Stomach (tissue), 8 donors: ENCODE measurements at regions not wholly inside any gene's neighbourhood (a gene's known extent, or its start where the extent isn't known, plus 50 kb on each side); places are given as distances from the start of the nearest gene placed in this dataset.

Experiments used
- DNase-seq, 2 donors: peaks; one replicate each; pipeline versions ENCODE4 v3.0.0 to v3.0.0-alpha.2; 2013 to 2019
- H3K27ac ChIP-seq, 5 donors: fragments of 200-600 bp in 4 of 5; sonication (generic) in 4 of 5; one replicate each; pipeline ENCODE4 v1.5.1; 2013 to 2019; ENCODE audit warnings: mild to moderate bottlenecking in 1 of 5, moderate library complexity in 1 of 5
- H3K27me3 ChIP-seq, 3 donors: fragments of 200-600 bp; sonication (generic); one replicate each; pipeline ENCODE4 v1.5.1; 2017 to 2019; ENCODE audit warnings: mixed run types in 1 of 3
- H3K36me3 ChIP-seq, 4 donors: fragments of 200-600 bp; sonication (generic); 1 replicate in 3 of 4; 2 replicates in 1 of 4; pipeline ENCODE4 v1.5.1; 2016 to 2019
- H3K4me1 ChIP-seq, 4 donors: fragments of 200-600 bp; sonication (generic); one replicate each; pipeline ENCODE4 v1.5.1; 2016 to 2019
- H3K4me3 ChIP-seq, 4 donors: fragments of 200-600 bp; sonication (generic) in 3 of 4; one replicate each; pipeline ENCODE4 v1.5.1; 2016 to 2019; ENCODE audit warnings: mild to moderate bottlenecking in 1 of 4
- H3K9me3 ChIP-seq, 4 donors: fragments of 200-600 bp; sonication (generic); one replicate each; pipeline ENCODE4 v1.5.1; 2016 to 2019
- EP300 ChIP-seq: sonication (generic); formaldehyde crosslinking; IDR thresholded peaks from one replicate; pipeline ENCODE4 v1.6.1; 2017; ENCODE audit warnings: antibody characterized with exemption
- POLR2A ChIP-seq, 4 donors: fragments of 450-650 bp; IDR thresholded peaks; one replicate each; pipeline ENCODE4 v1.6.1; 2016; ENCODE audit warnings: antibody characterized with exemption in 4 of 4, control low read depth in 2 of 4, mild to moderate bottlenecking in 1 of 4, moderate library complexity in 1 of 4
- POLR2AphosphoS5 ChIP-seq, 3 donors: sonication (generic); formaldehyde crosslinking; IDR thresholded peaks; one replicate each; pipeline ENCODE4 v1.6.1; 2016; ENCODE audit warnings: antibody characterized with exemption in 3 of 3
- WGBS, 5 donors: extraction: QIAGEN DNeasy Blood & Tissue Kit in 3 of 5; methylation state at CpG; one replicate each; pipeline versions ENCODE4 v1.1.5 to v1.1.7; 2013 to 2018; 5-methylcytosine and 5-hydroxymethylcytosine counted together
- intact Hi-C: fragments of 100-400 bp; cut with DNase I; formaldehyde crosslinking; loops from one replicate; pipeline ENCODE4 v1.15.1; 2023; ENCODE audit warnings: low total_unique reads
- TF ChIP-seq, protein P1 (sequence below), 7 experiments: fragments of 450-650 bp in 4 of 7; fragments of 200-600 bp in 3 of 7; sonication (generic) in 3 of 7; IDR thresholded peaks; one replicate each; pipeline ENCODE4 v1.5.1; 2016 to 2019; ENCODE audit warnings: antibody characterized with exemption in 7 of 7, control low read depth in 2 of 7, mild to moderate bottlenecking in 1 of 7
- donor health status: healthy with polysubstance abuse.
- donor health status: Bipolar disorder and iron deficiency.
- donor health status: healthy.

DNA sequence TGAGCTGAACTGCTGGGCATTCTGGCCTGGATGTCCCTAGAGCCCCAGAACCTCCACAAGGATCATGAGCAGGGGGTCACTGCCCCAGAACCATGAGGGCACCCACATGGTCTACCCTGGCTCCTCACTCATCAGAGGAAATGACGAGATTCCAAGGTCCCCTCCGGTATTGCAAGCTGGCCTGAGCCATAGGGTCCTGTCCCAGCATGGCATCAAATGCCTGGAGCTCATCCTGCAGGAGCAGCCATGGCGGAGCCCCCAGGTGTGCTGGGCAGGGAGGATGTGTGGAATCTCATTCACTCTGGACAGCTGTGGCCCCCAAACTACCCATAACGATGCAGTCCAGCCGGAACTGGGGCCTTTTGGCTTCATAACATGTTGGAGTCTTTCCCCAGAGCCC is 66.6 kb upstream of the ANTXRL start:
- no peaks in the 10 kb centered on the region for H3K4me1 ChIP-seq
- WGBS, 5 donors = 81 to 94% (median 89%) methylated on average over 5 of the region's 5 CpGs
- no peaks in the 10 kb centered on the region for H3K36me3 ChIP-seq
- intact Hi-C loops = no loop called here
- H3K27ac ChIP-seq = no peak overlapping the region
- no peaks in the 10 kb centered on the region for H3K9me3 ChIP-seq
- H3K27me3 ChIP-seq = no peaks in the 10 kb centered on the region
- H3K4me3 ChIP-seq = no peak overlapping the region
- DNase-seq = no peak
- no peak for TF ChIP-seq POLR2AphosphoS5 (IDR thresholded peaks at IDR 0.05)
- no peak for TF ChIP-seq POLR2A (IDR thresholded peaks at IDR 0.05)
- no peak for TF ChIP-seq EP300
- TF ChIP-seq, protein P1, sequence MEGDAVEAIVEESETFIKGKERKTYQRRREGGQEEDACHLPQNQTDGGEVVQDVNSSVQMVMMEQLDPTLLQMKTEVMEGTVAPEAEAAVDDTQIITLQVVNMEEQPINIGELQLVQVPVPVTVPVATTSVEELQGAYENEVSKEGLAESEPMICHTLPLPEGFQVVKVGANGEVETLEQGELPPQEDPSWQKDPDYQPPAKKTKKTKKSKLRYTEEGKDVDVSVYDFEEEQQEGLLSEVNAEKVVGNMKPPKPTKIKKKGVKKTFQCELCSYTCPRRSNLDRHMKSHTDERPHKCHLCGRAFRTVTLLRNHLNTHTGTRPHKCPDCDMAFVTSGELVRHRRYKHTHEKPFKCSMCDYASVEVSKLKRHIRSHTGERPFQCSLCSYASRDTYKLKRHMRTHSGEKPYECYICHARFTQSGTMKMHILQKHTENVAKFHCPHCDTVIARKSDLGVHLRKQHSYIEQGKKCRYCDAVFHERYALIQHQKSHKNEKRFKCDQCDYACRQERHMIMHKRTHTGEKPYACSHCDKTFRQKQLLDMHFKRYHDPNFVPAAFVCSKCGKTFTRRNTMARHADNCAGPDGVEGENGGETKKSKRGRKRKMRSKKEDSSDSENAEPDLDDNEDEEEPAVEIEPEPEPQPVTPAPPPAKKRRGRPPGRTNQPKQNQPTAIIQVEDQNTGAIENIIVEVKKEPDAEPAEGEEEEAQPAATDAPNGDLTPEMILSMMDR (IDR thresholded peaks at IDR 0.05) = no peak

DNA sequence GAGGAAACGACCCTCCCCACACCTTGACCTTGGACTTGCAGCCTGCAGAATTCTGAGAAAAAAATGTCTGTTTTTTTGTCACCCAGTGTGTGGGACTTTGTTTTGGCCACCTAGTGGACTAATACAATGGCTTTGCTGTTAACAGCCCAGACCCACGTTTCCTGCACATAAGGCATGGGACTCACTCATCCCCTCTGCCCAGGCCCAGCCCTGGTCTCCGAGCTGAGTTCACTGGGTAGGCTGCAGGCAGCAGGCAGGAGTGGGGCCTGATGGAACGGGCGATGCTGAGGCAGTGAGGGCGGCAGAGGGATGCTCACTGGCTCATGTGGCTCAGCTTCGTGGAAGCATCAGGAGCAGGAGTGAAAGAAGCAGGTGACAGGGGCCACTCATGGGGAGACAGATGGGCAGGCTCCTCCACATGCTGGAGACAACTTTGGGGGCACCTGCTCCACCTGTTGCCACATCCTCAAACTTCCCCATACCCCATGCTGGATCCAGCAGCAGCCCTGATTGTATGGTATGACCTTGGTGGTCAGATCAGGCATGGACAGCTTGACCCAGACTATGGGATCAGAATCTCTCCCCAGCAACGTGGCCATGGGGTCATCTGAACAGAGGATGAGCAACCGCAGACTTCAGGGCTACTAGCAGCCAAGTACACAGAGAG is 65.8 kb upstream of the ANTXRL start:
- no peaks in the 10 kb centered on the region for H3K4me1 ChIP-seq
- 52 to 82% (median 73%) methylated on average over 5 to 9 of the region's 9 CpGs for WGBS, 5 donors
- H3K36me3 ChIP-seq = no peaks in the 10 kb centered on the region
- TF ChIP-seq POLR2AphosphoS5 (IDR thresholded peaks at IDR 0.05) = no peak
- TF ChIP-seq POLR2A (IDR thresholded peaks at IDR 0.05) = no peak
- no peak for TF ChIP-seq EP300
- TF ChIP-seq, protein P1 (IDR thresholded peaks at IDR 0.05) = no peak
- no peak overlapping the region for H3K4me3 ChIP-seq
- no peaks in the 10 kb centered on the region for H3K27me3 ChIP-seq
- peak in 1 of 2 donors; percentile 5 for DNase-seq
- H3K9me3 ChIP-seq = no peaks in the 10 kb centered on the region
- H3K27ac ChIP-seq = no peak overlapping the region
- intact Hi-C loops = no loop called here

GRCh38 chr10:46222364-46222935 is 64.3 kb upstream of the ANTXRL start:
- Histone ChIP-seq H3K4me1 (no peaks in the 10 kb centered on the region), H3K9me3 (no peaks in the 10 kb centered on the region), H3K36me3 (no peaks in the 10 kb centered on the region), H3K27me3 (no peaks in the 10 kb centered on the region), H3K27ac (no peak overlapping the region), H3K4me3 (no peak overlapping the region)
- no peak for DNase-seq
- TF ChIP-seq EP300 = no peak
- TF ChIP-seq, protein P1 (IDR thresholded peaks at IDR 0.05) = no peak
- no peak for TF ChIP-seq POLR2A (IDR thresholded peaks at IDR 0.05)
- TF ChIP-seq POLR2AphosphoS5 (IDR thresholded peaks at IDR 0.05) = no peak
- WGBS, 5 donors = 91 to 98% (median 94%) methylated on average over 4 of the region's 4 CpGs
- intact Hi-C loops = no loop called here

DNA sequence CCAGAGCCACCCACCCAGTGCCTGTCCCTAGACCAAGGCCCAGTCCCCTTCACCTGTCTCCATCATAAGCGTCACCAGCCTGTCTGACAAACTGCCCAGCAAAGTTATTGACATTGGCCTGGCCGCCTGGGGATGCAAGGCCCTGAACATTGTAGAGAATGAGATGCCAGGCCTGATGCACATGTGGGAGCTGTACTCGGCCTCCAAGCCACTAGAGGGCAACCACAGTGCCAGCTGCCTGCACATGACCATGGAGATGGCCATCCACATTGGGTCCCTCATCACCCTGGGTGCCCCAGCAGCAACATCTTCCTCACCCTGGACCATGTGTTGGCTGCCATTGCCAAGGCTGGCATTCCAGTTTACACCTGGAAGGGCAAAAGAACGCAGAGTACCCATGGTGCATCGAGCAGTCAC is 63.7 kb upstream of the ANTXRL start:
- TF ChIP-seq EP300 (no peak), POLR2AphosphoS5 (IDR thresholded peaks at IDR 0.05) (no peak), POLR2A (IDR thresholded peaks at IDR 0.05) (no peak)
- TF ChIP-seq, protein P1 (IDR thresholded peaks at IDR 0.05) = no peak
- WGBS, 5 donors = 88 to 97% (median 90%) methylated on average over 3 to 5 of the region's 5 CpGs
- no peaks in the 10 kb centered on the region for H3K4me1 ChIP-seq
- H3K4me3 ChIP-seq = no peak overlapping the region
- peaks cover 0 to 6% (median 0%) of the 10 kb centered on the region in 3 donors for H3K27me3 ChIP-seq
- H3K27ac ChIP-seq = no peak overlapping the region
- intact Hi-C loops = no loop called here
- peak; percentile 1 to 17 for DNase-seq
- H3K36me3 ChIP-seq = no peaks in the 10 kb centered on the region
- H3K9me3 ChIP-seq = no peaks in the 10 kb centered on the region
